Upper lobe of left lung (tissue), 6 donors: ENCODE measurements at regions not wholly inside any gene's neighbourhood (a gene's known extent, or its start where the extent isn't known, plus 50 kb on each side); places are given as distances from the start of the nearest gene placed in this dataset.

ENCODE experiments used
- ATAC-seq, 2 donors: fragments of 200-7000 bp; cut with Tn5 transposase; one replicate each; pipeline ENCODE4 v1.9.1; 2022; ENCODE audit warnings: mild to moderate bottlenecking in 2 of 2, moderate library complexity in 2 of 2; ENCODE audit not compliant: low FRiP score in 2 of 2
- DNase-seq, 2 donors: peaks; one replicate each; pipeline ENCODE4 v3.0.0-alpha.2; 2019 to 2020
- H3K27ac ChIP-seq, 4 donors: fragments of 200-600 bp; sonication (generic); one replicate each; pipeline ENCODE4 v1.5.1; 2016 to 2019
- H3K27me3 ChIP-seq, 4 donors: fragments of 200-600 bp; sonication (generic); one replicate each; pipeline ENCODE4 v1.5.1; 2017 to 2019
- H3K36me3 ChIP-seq, 4 donors: fragments of 200-600 bp; sonication (generic); one replicate each; pipeline ENCODE4 v1.5.1; 2016 to 2019
- H3K4me1 ChIP-seq, 4 donors: fragments of 200-600 bp; sonication (generic); one replicate each; pipeline ENCODE4 v1.5.1; 2018 to 2019
- H3K4me3 ChIP-seq, 4 donors: fragments of 200-600 bp; sonication (generic); one replicate each; pipeline ENCODE4 v1.5.1; 2017 to 2019; ENCODE audit warnings: mild to moderate bottlenecking in 2 of 4, moderate library complexity in 1 of 4
- H3K9me3 ChIP-seq, 4 donors: fragments of 200-600 bp; sonication (generic); one replicate each; pipeline ENCODE4 v1.5.1; 2018 to 2019
- EP300 ChIP-seq, 4 donors: sonication (generic); formaldehyde crosslinking; IDR thresholded peaks; one replicate each; pipeline ENCODE4 v1.5.1; 2017; ENCODE audit warnings: antibody characterized with exemption in 4 of 4, control low read depth in 2 of 4
- POLR2A ChIP-seq, 4 donors: fragments of 450-650 bp; IDR thresholded peaks; one replicate each; pipeline ENCODE4 v1.5.1; 2016 to 2017; ENCODE audit warnings: antibody characterized with exemption in 4 of 4, mild to moderate bottlenecking in 2 of 4
- POLR2AphosphoS5 ChIP-seq, 2 donors: sonication (generic); formaldehyde crosslinking; IDR thresholded peaks; one replicate each; pipeline ENCODE4 v1.5.1; 2017; ENCODE audit warnings: antibody characterized with exemption in 2 of 2
- WGBS, 2 donors: methylation state at CpG; one replicate each; pipeline ENCODE4 v1.1.5; 2017 to 2018; 5-methylcytosine and 5-hydroxymethylcytosine counted together
- TF ChIP-seq, protein P1 (sequence below), 6 experiments: fragments of 450-650 bp in 4 of 6; fragments of 200-600 bp in 2 of 6; sonication (generic) in 2 of 6; IDR thresholded peaks; one replicate each; pipeline ENCODE4 v1.5.1; 2016 to 2019; ENCODE audit warnings: antibody characterized with exemption in 6 of 6
- donor health status: DM: no; HTN: no; CAD: no; lungs with moderate emphysema.
- donor health status: DM: no; HTN: yes; CAD: no; lungs with severe emphysema.

DNA sequence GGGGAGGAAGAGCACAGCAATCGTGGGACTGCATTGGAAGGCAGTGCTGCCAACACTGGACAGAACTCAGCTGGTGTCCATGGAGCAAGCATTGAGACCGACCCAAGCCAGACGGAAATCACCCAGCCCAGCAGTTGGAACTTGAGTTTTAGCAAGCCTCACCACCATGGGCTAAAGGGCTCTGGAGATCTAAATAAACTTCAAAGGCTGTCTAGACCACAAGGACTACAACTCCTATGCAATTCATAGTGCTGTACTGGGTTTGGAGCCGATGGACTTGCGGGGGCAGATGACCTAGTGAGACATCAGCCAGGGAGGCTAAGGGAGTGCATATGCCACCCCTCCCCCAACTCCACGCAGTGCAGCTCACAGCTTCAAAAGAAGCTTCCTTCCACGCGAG lies 243.6 kb upstream of the SLC39A10 start:
- no peaks in the 10 kb centered on the region for H3K9me3 ChIP-seq
- H3K4me1 ChIP-seq = no peaks in the 10 kb centered on the region
- DNase-seq = no peak
- ATAC-seq = no peak
- 64 to 65% methylated on average over 8 of the region's 8 CpGs for WGBS, 2 donors
- H3K27me3 ChIP-seq = no peaks in the 10 kb centered on the region
- no peaks in the 10 kb centered on the region for H3K36me3 ChIP-seq
- TF ChIP-seq, protein P1, sequence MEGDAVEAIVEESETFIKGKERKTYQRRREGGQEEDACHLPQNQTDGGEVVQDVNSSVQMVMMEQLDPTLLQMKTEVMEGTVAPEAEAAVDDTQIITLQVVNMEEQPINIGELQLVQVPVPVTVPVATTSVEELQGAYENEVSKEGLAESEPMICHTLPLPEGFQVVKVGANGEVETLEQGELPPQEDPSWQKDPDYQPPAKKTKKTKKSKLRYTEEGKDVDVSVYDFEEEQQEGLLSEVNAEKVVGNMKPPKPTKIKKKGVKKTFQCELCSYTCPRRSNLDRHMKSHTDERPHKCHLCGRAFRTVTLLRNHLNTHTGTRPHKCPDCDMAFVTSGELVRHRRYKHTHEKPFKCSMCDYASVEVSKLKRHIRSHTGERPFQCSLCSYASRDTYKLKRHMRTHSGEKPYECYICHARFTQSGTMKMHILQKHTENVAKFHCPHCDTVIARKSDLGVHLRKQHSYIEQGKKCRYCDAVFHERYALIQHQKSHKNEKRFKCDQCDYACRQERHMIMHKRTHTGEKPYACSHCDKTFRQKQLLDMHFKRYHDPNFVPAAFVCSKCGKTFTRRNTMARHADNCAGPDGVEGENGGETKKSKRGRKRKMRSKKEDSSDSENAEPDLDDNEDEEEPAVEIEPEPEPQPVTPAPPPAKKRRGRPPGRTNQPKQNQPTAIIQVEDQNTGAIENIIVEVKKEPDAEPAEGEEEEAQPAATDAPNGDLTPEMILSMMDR (IDR thresholded peaks at IDR 0.05) = no peak
- TF ChIP-seq POLR2AphosphoS5 (IDR thresholded peaks at IDR 0.05) (no peak), EP300 (IDR thresholded peaks at IDR 0.05) (no peak), POLR2A (IDR thresholded peaks at IDR 0.05) (no peak)
- H3K4me3 ChIP-seq = no peak overlapping the region
- H3K27ac ChIP-seq = no peak overlapping the region

DNA sequence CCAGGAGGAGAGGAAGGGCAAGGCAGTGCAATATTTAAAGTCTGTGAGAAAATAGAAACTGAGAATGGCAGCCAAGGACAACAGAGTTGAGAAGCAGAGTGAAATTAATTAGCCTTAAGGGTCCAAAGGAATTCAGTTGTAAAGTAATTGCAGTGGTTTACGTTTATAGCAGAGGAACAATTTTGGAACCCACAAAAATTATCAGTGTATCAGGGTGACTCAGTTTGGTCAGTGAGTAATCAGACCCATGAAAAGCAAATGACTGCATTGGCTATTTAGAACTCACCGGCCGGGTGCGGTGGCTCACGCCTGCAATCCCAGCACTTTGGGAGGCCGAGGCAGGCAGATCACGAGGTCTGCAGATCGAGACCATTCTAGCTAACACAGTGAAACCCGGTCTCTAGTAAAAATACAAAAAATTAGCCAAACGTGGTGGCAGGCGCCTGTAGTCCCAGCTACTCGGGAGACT lies 245.8 kb upstream of the SLC39A10 start:
- ATAC-seq (no peak), DNase-seq (peak in 1 of 2 donors; percentile 14)
- H3K4me3 ChIP-seq = no peak overlapping the region
- no peaks in the 10 kb centered on the region for H3K4me1 ChIP-seq
- no peaks in the 10 kb centered on the region for H3K27me3 ChIP-seq
- 92 to 94% methylated on average over 12 of the region's 12 CpGs for WGBS, 2 donors
- H3K9me3 ChIP-seq = no peaks in the 10 kb centered on the region
- no peak overlapping the region for H3K27ac ChIP-seq
- H3K36me3 ChIP-seq = no peaks in the 10 kb centered on the region
- TF ChIP-seq, protein P1 (IDR thresholded peaks at IDR 0.05) = no peak
- TF ChIP-seq POLR2AphosphoS5 (IDR thresholded peaks at IDR 0.05) (no peak), POLR2A (IDR thresholded peaks at IDR 0.05) (no peak), EP300 (IDR thresholded peaks at IDR 0.05) (no peak)

GRCh38 chr2:195410074-195410671 lies 246.9 kb upstream of the SLC39A10 start:
- TF ChIP-seq, protein P1 (IDR thresholded peaks at IDR 0.05) = no peak
- TF ChIP-seq POLR2A (IDR thresholded peaks at IDR 0.05) (no peak), EP300 (IDR thresholded peaks at IDR 0.05) (no peak), POLR2AphosphoS5 (IDR thresholded peaks at IDR 0.05) (no peak)
- Histone ChIP-seq H3K4me1 (no peaks in the 10 kb centered on the region), H3K9me3 (no peaks in the 10 kb centered on the region), H3K36me3 (no peaks in the 10 kb centered on the region), H3K4me3 (no peak overlapping the region), H3K27me3 (no peaks in the 10 kb centered on the region), H3K27ac (no peak overlapping the region)
- ATAC-seq (no peak), DNase-seq (no peak)
- WGBS, 2 donors = 64 to 71% methylated on average over 2 of the region's 2 CpGs

- Histone ChIP-seq H3K4me1 (no peaks in the 10 kb centered on the region), H3K27ac (no peak overlapping the region), H3K36me3 (no peaks in the 10 kb centered on the region), H3K4me3 (no peak overlapping the region), H3K27me3 (no peaks in the 10 kb centered on the region), H3K9me3 (no peaks in the 10 kb centered on the region)
- DNase-seq (no peak), ATAC-seq (no peak)
- no peak for TF ChIP-seq POLR2AphosphoS5 (IDR thresholded peaks at IDR 0.05)
- TF ChIP-seq EP300 (IDR thresholded peaks at IDR 0.05) = no peak
- TF ChIP-seq, protein P1 (IDR thresholded peaks at IDR 0.05) = no peak
- TF ChIP-seq POLR2A (IDR thresholded peaks at IDR 0.05) = no peak
- WGBS, 2 donors = 96 to 100% methylated on average over 1 of the region's 1 CpG
Measured at GRCh38 chr2:195408811-195409210, 248.2 kb upstream of the SLC39A10 start.

DNA sequence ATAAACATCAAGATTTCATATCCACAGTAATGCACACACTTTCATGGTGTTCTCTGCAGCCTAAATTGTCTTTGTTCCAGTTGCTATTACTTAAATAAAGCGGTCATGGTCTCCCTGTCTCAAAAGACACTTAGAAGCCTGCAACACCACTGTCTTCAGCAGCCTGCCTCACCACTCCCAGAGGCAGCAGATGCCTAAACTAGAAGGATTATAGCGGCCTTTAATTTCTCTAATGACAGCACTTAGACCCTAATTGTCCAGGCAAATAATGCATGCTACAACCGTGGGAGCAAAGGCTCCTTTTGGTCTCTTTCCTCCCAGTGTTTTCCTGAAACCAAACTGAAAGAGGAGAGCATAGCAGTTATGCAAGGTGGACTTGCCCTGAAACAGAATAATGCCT lies 248.8 kb upstream of the SLC39A10 start:
- ATAC-seq (no peak), DNase-seq (no peak)
- 78 to 84% methylated on average over 3 of the region's 3 CpGs for WGBS, 2 donors
- TF ChIP-seq EP300 (IDR thresholded peaks at IDR 0.05) (no peak), POLR2AphosphoS5 (IDR thresholded peaks at IDR 0.05) (no peak), POLR2A (IDR thresholded peaks at IDR 0.05) (no peak)
- TF ChIP-seq, protein P1 (IDR thresholded peaks at IDR 0.05) = no peak
- Histone ChIP-seq H3K9me3 (no peaks in the 10 kb centered on the region), H3K27me3 (no peaks in the 10 kb centered on the region), H3K27ac (no peak overlapping the region), H3K36me3 (no peaks in the 10 kb centered on the region), H3K4me3 (no peak overlapping the region), H3K4me1 (no peaks in the 10 kb centered on the region)
